Ectodermal cell (in vitro differentiated cells): ENCODE measurements at regions not wholly inside any gene's neighbourhood (a gene's known extent, or its start where the extent isn't known, plus 50 kb on each side); places are given as distances from the start of the nearest gene placed in this dataset.
"Not testable (repeated sequence)": the region's sequence is repeated elsewhere in the genome, so short reads cannot be mapped to it uniquely, and the experiment has no call there.

ENCODE experiments used
- H3K27ac ChIP-seq: 2 replicates; pipeline ENCODE4 v1.7.0; 2013; ENCODE audit warnings: mild to moderate bottlenecking, low read depth, low read length; ENCODE audit not compliant: insufficient read depth, poor library complexity, severe bottlenecking
- H3K27me3 ChIP-seq: 2 replicates; pipeline ENCODE4 v1.7.0; 2013; ENCODE audit warnings: mild to moderate bottlenecking, low read length; ENCODE audit not compliant: insufficient read depth, control insufficient read depth, poor library complexity, severe bottlenecking
- H3K36me3 ChIP-seq: one replicate; pipeline ENCODE4 v1.7.0; 2013; ENCODE audit warnings: low read length; ENCODE audit not compliant: control insufficient read depth, insufficient read depth
- H3K4me1 ChIP-seq: one replicate; pipeline ENCODE4 v1.7.0; 2013; ENCODE audit warnings: low read length; ENCODE audit not compliant: control insufficient read depth, insufficient read depth
- H3K4me3 ChIP-seq: 2 replicates; pipeline ENCODE4 v1.7.0; 2013; ENCODE audit warnings: low read depth, low read length, control low read depth; ENCODE audit not compliant: insufficient read depth
- H3K9me3 ChIP-seq: 2 replicates; pipeline ENCODE4 v1.7.0; 2013; ENCODE audit warnings: mild to moderate bottlenecking, low read length, moderate library complexity; ENCODE audit not compliant: control insufficient read depth
- WGBS, 2 experiments: methylation state at CpG; one replicate each; pipeline ENCODE4 v1.1.7; 2013; ENCODE audit warnings: missing lambda C conversion rate in 2 of 2; 5-methylcytosine and 5-hydroxymethylcytosine counted together

GRCh38 chr5:63743096-63743798, 219.0 kb downstream of the HTR1A start:
- Histone ChIP-seq H3K9me3 (no peaks in the 10 kb centered on the region), H3K27ac (no peak overlapping the region), H3K4me3 (no peak overlapping the region), H3K27me3 (no peaks in the 10 kb centered on the region), H3K4me1 (no peaks in the 10 kb centered on the region), H3K36me3 (no peaks in the 10 kb centered on the region)
- 95 to 100% methylated on average over 1 of the region's 1 CpG for WGBS, 2 experiments

- not testable (repeated sequence) for H3K4me3 ChIP-seq, H3K9me3 ChIP-seq, H3K27ac ChIP-seq, H3K36me3 ChIP-seq, H3K27me3 ChIP-seq, H3K4me1 ChIP-seq
- 87 to 96% methylated on average over 2 to 4 of the region's 5 CpGs for WGBS, 2 experiments
Observed at GRCh38 chr5:63732880-63733279, 229.4 kb downstream of the HTR1A start.

DNA sequence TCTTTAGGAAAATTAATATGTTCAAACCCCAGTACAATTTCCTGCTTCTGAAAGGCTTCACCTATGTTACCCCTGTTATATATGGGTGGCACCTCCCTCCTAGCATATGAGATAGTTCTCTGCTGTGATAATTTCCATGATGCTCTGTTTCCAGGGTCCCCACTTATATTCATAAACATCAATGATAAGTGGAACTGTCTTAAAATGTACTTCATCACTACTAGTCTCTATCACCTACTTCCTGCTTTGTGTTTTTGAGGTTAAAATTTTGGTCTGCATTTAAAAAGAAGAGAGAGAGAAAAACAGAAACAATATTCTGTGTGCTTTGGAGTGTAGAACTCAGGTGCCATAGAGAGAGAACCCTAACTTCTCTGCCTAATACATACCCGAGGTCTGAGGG, 234.7 kb downstream of the HTR1A start:
- Histone ChIP-seq H3K27ac (no peak overlapping the region), H3K36me3 (no peaks in the 10 kb centered on the region), H3K4me1 (no peaks in the 10 kb centered on the region), H3K4me3 (no peak overlapping the region), H3K27me3 (no peaks in the 10 kb centered on the region), H3K9me3 (no peaks in the 10 kb centered on the region)
- 70 to 73% methylated on average over 1 of the region's 1 CpG for WGBS, 2 experiments

DNA sequence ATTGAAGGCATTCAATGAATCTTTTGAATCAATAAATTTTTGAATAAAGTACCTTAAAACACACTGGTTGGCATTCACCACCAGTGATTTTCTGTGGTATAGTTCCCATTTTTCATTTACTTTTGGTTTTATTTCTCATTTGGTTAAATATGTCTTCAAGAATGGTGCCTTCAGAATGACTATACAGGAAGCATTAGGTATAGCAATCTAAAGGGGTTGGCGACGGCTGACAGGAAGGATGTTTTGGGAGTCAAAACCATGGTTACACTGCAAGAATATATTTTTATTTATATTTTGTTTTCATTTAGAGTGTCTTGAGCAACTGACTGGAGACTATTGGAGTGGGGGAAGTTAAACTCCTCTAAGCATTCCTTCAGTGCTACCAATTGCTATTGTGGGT, 235.7 kb downstream of the HTR1A start:
- Histone ChIP-seq H3K4me3 (no peak overlapping the region), H3K36me3 (no peaks in the 10 kb centered on the region), H3K27ac (no peak overlapping the region), H3K9me3 (no peaks in the 10 kb centered on the region), H3K4me1 (no peaks in the 10 kb centered on the region), H3K27me3 (no peaks in the 10 kb centered on the region)
- WGBS, 2 experiments: 100% methylated on average over 2 of the region's 2 CpGs

DNA sequence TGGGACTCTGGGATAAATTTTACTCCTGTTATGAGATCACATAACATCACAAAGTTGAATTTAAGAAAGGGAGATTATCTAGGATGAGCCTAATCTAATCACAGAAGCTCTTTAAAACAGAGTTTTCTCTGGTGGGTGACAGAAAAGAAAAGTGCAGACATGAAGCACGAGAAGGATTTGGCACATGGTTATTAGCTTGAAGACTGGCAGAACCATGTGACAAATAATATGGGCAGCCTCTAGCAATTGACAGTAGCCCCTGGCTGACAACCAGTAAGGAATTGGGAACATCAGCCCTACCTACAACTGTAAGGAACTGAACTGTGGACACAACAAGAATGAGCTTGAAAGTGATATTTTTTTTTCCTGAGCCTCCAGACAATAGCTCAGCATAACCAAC, 243.1 kb downstream of the HTR1A start:
- Histone ChIP-seq H3K9me3 (no peaks in the 10 kb centered on the region), H3K27ac (no peak overlapping the region), H3K36me3 (no peaks in the 10 kb centered on the region), H3K4me3 (no peak overlapping the region), H3K4me1 (no peaks in the 10 kb centered on the region), H3K27me3 (no peaks in the 10 kb centered on the region)
- WGBS, 2 experiments: 91 to 96% methylated on average over 1 of the region's 1 CpG

DNA sequence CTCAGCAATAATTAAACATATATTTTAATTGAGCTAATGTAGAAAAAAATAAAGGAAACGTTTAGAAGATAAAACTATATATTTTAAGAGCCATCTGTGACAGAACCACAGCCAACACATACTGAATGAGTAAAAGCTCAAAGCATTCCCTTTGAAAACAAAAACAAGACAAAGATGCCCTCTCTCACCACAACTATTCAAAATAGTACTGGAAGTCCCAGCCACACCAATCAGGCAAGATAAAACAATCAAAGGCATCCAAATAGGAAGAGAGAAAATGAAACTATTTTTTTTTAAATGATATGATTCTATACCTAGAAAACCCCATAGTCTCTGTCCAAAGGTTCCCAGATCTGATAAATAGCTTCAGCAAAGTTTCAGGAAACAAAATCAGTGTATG, 262.0 kb downstream of the HTR1A start:
- no peaks in the 10 kb centered on the region for H3K27me3 ChIP-seq
- no peak overlapping the region for H3K27ac ChIP-seq
- no peaks in the 10 kb centered on the region for H3K9me3 ChIP-seq
- no peaks in the 10 kb centered on the region for H3K36me3 ChIP-seq
- WGBS, 2 experiments: 83% methylated on average over 1 of the region's 1 CpG; no CpG with 5 or more reads in 1 of the 2 experiments
- H3K4me3 ChIP-seq: no peak overlapping the region
- H3K4me1 ChIP-seq: no peaks in the 10 kb centered on the region

DNA sequence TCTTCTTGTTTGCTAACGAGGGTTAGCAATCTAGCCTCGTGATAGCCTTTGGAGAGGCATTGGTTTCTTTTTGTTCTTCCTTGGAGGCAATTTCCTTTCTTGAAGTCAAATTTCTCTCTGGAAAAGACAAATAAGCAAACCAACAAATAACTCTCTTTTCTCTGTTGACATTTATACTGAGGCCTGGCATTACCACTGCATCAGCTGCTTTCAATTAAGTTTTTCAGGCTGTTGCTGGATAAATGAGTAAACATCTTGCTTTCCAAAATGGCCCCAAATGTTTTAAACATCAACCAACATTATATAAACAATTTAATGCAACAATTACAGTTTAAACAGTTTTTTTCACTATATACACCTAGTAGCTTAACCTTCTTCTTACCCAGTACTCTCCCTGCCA, 264.4 kb downstream of the HTR1A start:
- Histone ChIP-seq H3K27me3 (no peaks in the 10 kb centered on the region), H3K36me3 (no peaks in the 10 kb centered on the region), H3K4me3 (no peak overlapping the region), H3K9me3 (no peaks in the 10 kb centered on the region), H3K27ac (no peak overlapping the region), H3K4me1 (no peaks in the 10 kb centered on the region)
- 92 to 97% methylated on average over 2 of the region's 2 CpGs for WGBS, 2 experiments

DNA sequence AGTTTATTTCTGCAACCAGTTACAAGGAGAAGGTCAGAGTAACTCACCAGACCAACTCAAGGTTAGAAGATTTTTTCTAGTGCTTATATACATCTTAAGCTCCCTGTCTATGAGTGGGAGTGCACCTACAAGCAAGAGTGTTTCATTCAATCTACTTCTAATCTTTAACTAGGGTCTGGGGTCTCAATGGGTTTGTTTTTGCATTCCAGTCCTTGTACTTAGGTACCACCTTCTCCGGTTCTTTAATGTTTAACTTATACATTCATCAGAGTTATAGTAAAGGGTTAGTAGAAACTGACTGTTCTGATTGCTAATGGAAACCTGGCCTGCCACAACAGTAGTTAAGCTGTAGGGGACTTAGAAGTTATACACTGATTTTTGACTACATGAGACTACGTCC, 271.7 kb downstream of the HTR1A start:
- no peaks in the 10 kb centered on the region for H3K27me3 ChIP-seq
- H3K36me3 ChIP-seq: no peaks in the 10 kb centered on the region
- no peaks in the 10 kb centered on the region for H3K9me3 ChIP-seq
- no peak overlapping the region for H3K27ac ChIP-seq
- H3K4me3 ChIP-seq: no peak overlapping the region
- WGBS, 2 experiments: 82 to 93% methylated on average over 1 to 2 of the region's 2 CpGs
- no peaks in the 10 kb centered on the region for H3K4me1 ChIP-seq

GRCh38 chr5:63687854-63688516, 274.3 kb downstream of the HTR1A start:
- Histone ChIP-seq H3K4me1 (no peaks in the 10 kb centered on the region), H3K27me3 (no peaks in the 10 kb centered on the region), H3K27ac (no peak overlapping the region), H3K4me3 (no peak overlapping the region), H3K36me3 (no peaks in the 10 kb centered on the region), H3K9me3 (no peaks in the 10 kb centered on the region)
- WGBS, 2 experiments: 74 to 81% methylated on average over 5 to 6 of the region's 6 CpGs

DNA sequence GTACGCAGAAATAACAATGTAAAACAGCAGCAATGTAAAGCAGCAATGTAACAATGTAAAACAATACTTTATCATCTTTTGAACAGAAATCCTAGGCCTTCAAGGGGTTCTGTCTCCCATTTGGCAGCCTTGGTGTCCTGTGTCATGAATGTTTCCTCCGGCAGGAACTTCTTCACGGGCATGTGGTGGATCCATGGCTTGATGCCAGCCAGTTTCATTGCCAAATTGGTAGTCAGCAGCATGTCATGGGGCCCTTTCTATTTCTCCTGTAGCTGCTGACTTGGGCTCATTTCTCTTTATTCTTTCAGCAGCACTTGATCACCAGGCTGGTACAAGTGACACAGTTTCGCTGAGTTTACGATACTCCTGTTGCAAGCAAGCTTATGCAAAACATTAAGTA, 275.3 kb downstream of the HTR1A start:
- Histone ChIP-seq H3K36me3 (no peaks in the 10 kb centered on the region), H3K4me1 (no peaks in the 10 kb centered on the region), H3K9me3 (no peaks in the 10 kb centered on the region), H3K27ac (no peak overlapping the region), H3K4me3 (no peak overlapping the region), H3K27me3 (no peaks in the 10 kb centered on the region)
- 87 to 90% methylated on average over 5 of the region's 5 CpGs for WGBS, 2 experiments
